Astrocyte (in vitro differentiated cells and primary cell): ENCODE measurements at regions not wholly inside any gene's neighbourhood (a gene's known extent, or its start where the extent isn't known, plus 50 kb on each side); places are given as distances from the start of the nearest gene placed in this dataset.

ENCODE experiments used
- DNase-seq: peaks from one replicate; pipeline ENCODE4 v3.0.0-alpha.2; 2010; ENCODE audit warnings: low read depth
- FAIRE-seq: peaks from 2 replicates; lab custom pipeline; 2011; peaks lifted over from hg19 to GRCh38; lab: Jason Lieb, UNC
- H2AFZ ChIP-seq: 2 replicates; pipeline ENCODE4 v1.6.0; 2012; ENCODE audit warnings: low read depth, low read length, inconsistent platforms
- H3K27ac ChIP-seq: 2 replicates; pipeline ENCODE4 v1.5.1; 2011; ENCODE audit warnings: low read depth, low read length, inconsistent platforms
- H3K27me3 ChIP-seq: 2 replicates; pipeline ENCODE4 v1.6.0; 2011; ENCODE audit warnings: low read length, inconsistent platforms; ENCODE audit not compliant: insufficient read depth
- H3K36me3 ChIP-seq: 2 replicates; pipeline ENCODE4 v1.5.1; 2011; ENCODE audit warnings: low read length, inconsistent platforms; ENCODE audit not compliant: insufficient read depth
- H3K4me1 ChIP-seq: 2 replicates; pipeline ENCODE4 v1.5.1; 2011; ENCODE audit warnings: low read length, inconsistent platforms; ENCODE audit not compliant: insufficient read depth
- H3K4me2 ChIP-seq: 2 replicates; pipeline ENCODE4 v1.6.0; 2012; ENCODE audit warnings: low read length, inconsistent platforms
- H3K4me3 ChIP-seq: 2 replicates; pipeline ENCODE4 v1.5.1; 2011; ENCODE audit warnings: low read depth, mild to moderate bottlenecking, low read length, inconsistent platforms; ENCODE audit not compliant: insufficient read depth
- H3K79me2 ChIP-seq: 2 replicates; pipeline ENCODE4 v1.6.0; 2012; ENCODE audit warnings: mild to moderate bottlenecking, low read length, inconsistent platforms; ENCODE audit not compliant: insufficient read depth
- H3K9ac ChIP-seq: 2 replicates; pipeline ENCODE4 v1.6.0; 2012; ENCODE audit warnings: mild to moderate bottlenecking, low read length, inconsistent platforms
- H3K9me3 ChIP-seq: 2 replicates; pipeline ENCODE4 v1.5.1; 2012; ENCODE audit warnings: low read depth, mild to moderate bottlenecking, low read length, inconsistent platforms; ENCODE audit not compliant: insufficient read depth
- H4K20me1 ChIP-seq: 2 replicates; pipeline ENCODE4 v1.6.0; 2012; ENCODE audit warnings: low read length, inconsistent platforms; ENCODE audit not compliant: insufficient read depth
- H3K27ac Mint-ChIP-seq: one replicate; pipeline ENCODE4 v1.8.0; 2021; ENCODE audit warnings: mild to moderate bottlenecking, mixed read lengths; ENCODE audit not compliant: unreplicated experiment
- H3K27me3 Mint-ChIP-seq: one replicate; pipeline ENCODE4 v1.8.0; 2021; ENCODE audit warnings: low read depth, mixed read lengths; ENCODE audit not compliant: unreplicated experiment
- H3K36me3 Mint-ChIP-seq: one replicate; pipeline ENCODE4 v1.8.0; 2021; ENCODE audit warnings: low read depth, mixed read lengths; ENCODE audit not compliant: unreplicated experiment
- H3K4me1 Mint-ChIP-seq: one replicate; pipeline ENCODE4 v1.8.0; 2021; ENCODE audit warnings: low read depth, mixed read lengths; ENCODE audit not compliant: unreplicated experiment
- H3K4me3 Mint-ChIP-seq: one replicate; pipeline ENCODE4 v1.8.0; 2021; ENCODE audit warnings: mild to moderate bottlenecking, moderate library complexity, mixed read lengths; ENCODE audit not compliant: unreplicated experiment
- H3K9me3 Mint-ChIP-seq: one replicate; pipeline ENCODE4 v1.8.0; 2021; ENCODE audit warnings: mild to moderate bottlenecking, mixed read lengths; ENCODE audit not compliant: unreplicated experiment
- CTCF ChIP-seq: IDR thresholded peaks from 2 replicates; pipeline ENCODE4 v1.5.1; 2011; ENCODE audit warnings: low read depth, mild to moderate bottlenecking, inconsistent platforms, low read length, moderate library complexity; ENCODE audit not compliant: insufficient read depth
- EZH2 ChIP-seq: IDR thresholded peaks from 2 replicates; pipeline ENCODE4 v1.6.1; 2012; ENCODE audit warnings: mild to moderate bottlenecking, low read length, inconsistent platforms; ENCODE audit not compliant: insufficient read depth

GRCh38 chr1:69421286-69421685 is 146.4 kb upstream of the LRRC7 start:
- H3K9me3 ChIP-seq = no peaks in the 10 kb centered on the region
- no peaks in the 10 kb centered on the region for H3K36me3 ChIP-seq
- no peak overlapping the region for H3K4me3 ChIP-seq
- H3K79me2 ChIP-seq = no peaks in the 10 kb centered on the region
- peak; percentile 47 for DNase-seq
- no peak for TF ChIP-seq EZH2
- no peak for TF ChIP-seq CTCF
- FAIRE-seq = no peak
- H3K27me3 Mint-ChIP-seq = no peaks in the 10 kb centered on the region
- no peak overlapping the region for H3K27ac ChIP-seq
- no peaks in the 10 kb centered on the region for H3K27me3 ChIP-seq
- H2AFZ ChIP-seq = no peak overlapping the region
- H3K4me1 ChIP-seq = peaks cover 3% of the 10 kb centered on the region
- peaks cover 10% of the 10 kb centered on the region for H3K4me1 Mint-ChIP-seq
- no peaks in the 10 kb centered on the region for H4K20me1 ChIP-seq
- no peaks in the 10 kb centered on the region for H3K9me3 Mint-ChIP-seq
- H3K9ac ChIP-seq = no peak overlapping the region
- no peak overlapping the region for H3K4me3 Mint-ChIP-seq
- peak overlapping the region; percentile 22 for H3K27ac Mint-ChIP-seq
- H3K36me3 Mint-ChIP-seq = no peaks in the 10 kb centered on the region
- H3K4me2 ChIP-seq = no peak overlapping the region

- Histone ChIP-seq H3K27ac (no peak overlapping the region), H3K4me2 (no peak overlapping the region), H3K4me1 (peaks cover 3% of the 10 kb centered on the region), H3K79me2 (no peaks in the 10 kb centered on the region), H3K27me3 (no peaks in the 10 kb centered on the region), H3K4me3 (no peak overlapping the region), H3K9ac (no peak overlapping the region), H3K9me3 (no peaks in the 10 kb centered on the region), H2AFZ (no peak overlapping the region), H4K20me1 (no peaks in the 10 kb centered on the region), H3K36me3 (no peaks in the 10 kb centered on the region)
- FAIRE-seq = no peak
- H3K36me3 Mint-ChIP-seq = no peaks in the 10 kb centered on the region
- H3K4me3 Mint-ChIP-seq = no peak overlapping the region
- DNase-seq = no peak
- no peaks in the 10 kb centered on the region for H3K9me3 Mint-ChIP-seq
- no peak overlapping the region for H3K27ac Mint-ChIP-seq
- no peaks in the 10 kb centered on the region for H3K27me3 Mint-ChIP-seq
- peaks cover 10% of the 10 kb centered on the region for H3K4me1 Mint-ChIP-seq
- no peak for TF ChIP-seq CTCF
- TF ChIP-seq EZH2 = no peak
These were observed 141.9 kb upstream of the LRRC7 start for GRCh38 chr1:69425871-69426270.

- Mint-ChIP-seq H3K4me3 (no peak overlapping the region), H3K27ac (no peak overlapping the region), H3K9me3 (no peaks in the 10 kb centered on the region), H3K36me3 (no peaks in the 10 kb centered on the region), H3K4me1 (peaks cover 5% of the 10 kb centered on the region), H3K27me3 (no peaks in the 10 kb centered on the region)
- Histone ChIP-seq H4K20me1 (no peaks in the 10 kb centered on the region), H3K27ac (no peak overlapping the region), H3K9me3 (no peaks in the 10 kb centered on the region), H3K36me3 (no peaks in the 10 kb centered on the region), H3K4me1 (peaks cover 3% of the 10 kb centered on the region), H3K27me3 (no peaks in the 10 kb centered on the region), H2AFZ (no peak overlapping the region), H3K9ac (no peak overlapping the region), H3K4me3 (no peak overlapping the region), H3K4me2 (no peak overlapping the region), H3K79me2 (no peaks in the 10 kb centered on the region)
- FAIRE-seq (no peak), DNase-seq (no peak)
- no peak for TF ChIP-seq EZH2
These were observed 141.3 kb upstream of the LRRC7 start for GRCh38 chr1:69426401-69426800.
